HG02885 (cell line): ENCODE measurements at regions not wholly inside any gene's neighbourhood (a gene's known extent, or its start where the extent isn't known, plus 50 kb on each side); places are given as distances from the start of the nearest gene placed in this dataset.

Experiments used
- ATAC-seq: cut with Tn5 transposase; IDR thresholded peaks from one replicate; pipeline ENCODE4 v1.9.1; 2021; ENCODE audit warnings: mild to moderate bottlenecking; ENCODE audit not compliant: unreplicated experiment, poor library complexity

DNA sequence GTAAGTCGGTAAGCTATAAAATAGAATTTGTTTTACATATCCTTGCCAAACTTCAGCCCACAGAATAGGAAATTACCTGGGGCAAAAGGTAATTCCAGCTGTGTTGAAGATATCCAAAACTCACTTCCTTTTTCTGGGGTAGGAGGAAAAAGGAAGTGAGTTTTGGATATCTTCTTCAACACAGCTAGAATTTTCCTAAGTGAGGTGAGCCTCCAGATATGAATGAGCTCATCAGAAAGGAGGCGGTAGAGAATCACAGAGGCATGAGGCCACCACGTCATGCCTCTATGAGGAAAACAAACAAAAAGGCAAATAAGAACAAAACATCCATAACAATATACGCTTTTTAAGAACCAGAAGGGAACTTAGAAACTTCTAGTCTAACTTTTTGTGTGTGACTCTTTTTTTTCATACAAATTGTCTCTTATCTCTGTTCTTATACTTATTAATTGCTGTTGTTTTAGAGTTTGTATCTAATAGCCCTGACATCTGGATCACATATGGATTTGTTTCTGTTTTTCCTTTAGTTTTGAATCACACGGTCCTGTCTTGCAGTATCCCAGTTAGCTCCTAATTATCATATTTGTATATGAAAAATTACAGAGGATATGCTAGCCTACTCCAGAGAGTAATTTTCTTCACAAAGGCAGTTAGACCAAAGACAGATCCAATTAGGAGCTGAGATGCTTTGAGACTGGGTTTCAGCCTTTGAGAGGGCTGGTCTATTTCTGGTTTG is 104.5 kb downstream of the RBM43 start:
- ATAC-seq = no peak

DNA sequence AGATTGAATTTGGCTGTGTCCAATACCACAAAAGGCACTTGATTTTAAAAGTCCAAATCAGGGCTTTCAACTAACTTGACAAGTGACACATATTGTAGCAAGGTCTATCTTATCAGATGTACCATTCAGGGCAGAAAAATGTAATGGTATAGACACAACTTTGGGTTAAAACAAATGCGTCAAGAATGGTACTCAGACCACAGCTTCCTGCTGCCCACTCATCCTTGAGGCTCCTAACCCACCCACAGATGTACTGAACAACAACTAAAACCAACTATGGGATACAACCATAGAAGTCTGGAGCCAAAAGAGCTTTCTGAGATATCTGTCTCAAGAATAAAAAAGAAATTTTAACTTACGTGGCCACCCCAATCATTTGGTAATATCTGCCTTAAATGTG is 105.2 kb downstream of the RBM43 start:
- no peak for ATAC-seq

DNA sequence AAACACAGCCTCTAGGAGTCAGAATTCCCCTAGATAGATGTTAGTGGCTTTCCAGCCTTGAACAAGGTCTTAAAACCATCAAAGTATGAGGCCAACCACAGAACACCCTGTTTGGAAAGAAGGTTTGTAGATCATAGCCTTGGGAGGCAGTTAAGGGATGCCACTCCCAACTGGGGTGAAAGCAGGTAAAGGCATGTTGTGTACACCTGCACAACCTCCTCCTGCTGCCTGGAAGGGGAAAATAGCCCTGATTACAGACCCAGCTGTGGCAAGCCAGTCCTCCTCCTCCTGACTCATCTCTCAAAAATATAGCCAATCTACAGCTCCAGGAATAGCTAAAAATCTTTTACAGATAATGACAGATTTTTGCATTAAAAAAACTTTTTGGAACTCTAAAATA is 108.1 kb downstream of the RBM43 start:
- no peak for ATAC-seq

DNA sequence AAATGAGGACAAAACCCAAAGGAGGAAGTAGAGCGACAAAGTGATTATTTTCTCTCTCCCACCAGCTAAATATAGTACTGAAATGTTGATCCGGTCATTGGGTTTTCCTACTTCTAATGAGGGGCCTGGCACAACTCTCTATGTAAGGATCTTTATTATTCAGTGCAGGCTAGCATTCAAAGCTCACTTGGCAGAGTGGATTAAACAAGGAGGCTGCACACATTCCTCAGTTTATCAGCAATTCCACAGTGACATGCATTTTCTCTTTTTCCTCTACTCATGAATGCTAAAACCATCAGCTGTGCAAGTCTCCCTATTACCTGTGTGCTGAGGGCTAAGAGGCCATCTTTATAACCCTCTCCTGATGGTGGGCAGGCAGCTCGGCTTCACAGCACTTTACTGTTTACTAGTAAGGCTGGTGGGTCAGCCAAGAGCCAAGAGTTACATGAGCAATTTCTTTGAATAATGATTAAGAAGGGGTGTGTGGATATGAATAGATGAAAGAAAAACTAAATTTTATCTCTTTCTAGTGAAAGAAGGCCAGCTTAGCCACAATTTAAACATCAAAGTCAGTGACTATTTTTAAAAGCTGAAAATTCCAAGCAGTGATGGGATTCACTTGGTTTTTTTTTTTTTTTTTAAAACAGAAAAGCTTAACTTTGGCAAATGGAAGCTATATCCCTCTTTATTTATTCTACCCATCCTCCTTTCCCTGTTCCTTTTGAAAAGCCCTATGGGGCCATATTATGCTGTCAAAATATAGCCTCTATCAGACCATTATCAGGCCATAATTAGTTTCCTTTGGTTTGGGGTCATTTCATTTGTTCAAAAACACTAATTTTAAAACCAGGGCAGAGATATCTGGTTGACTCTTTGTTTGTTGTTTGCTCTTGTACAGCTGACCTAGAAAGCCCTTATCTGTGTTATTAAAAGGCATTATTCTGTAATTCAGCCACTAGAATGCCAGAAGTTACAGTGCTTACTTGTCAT is 111.0 kb downstream of the RBM43 start:
- no peak for ATAC-seq

DNA sequence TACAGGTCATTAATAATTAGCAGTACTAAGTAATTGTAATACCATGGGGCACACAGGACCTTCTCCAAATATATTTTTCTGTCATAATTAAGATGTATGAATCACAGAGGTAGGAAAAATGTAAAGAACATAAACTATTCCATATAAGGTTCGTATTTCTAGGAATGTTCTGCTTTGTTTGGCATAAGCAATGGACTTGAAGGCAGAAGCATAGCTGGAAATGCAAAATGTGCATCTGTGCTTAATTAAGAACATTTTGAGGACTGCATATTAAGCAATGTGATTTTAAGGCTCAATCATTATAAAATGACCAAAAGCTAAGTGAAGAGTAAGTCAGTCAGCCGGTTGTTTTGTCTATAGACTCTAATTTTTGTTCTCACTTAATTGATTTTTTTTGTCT is 123.2 kb downstream of the RBM43 start:
- ATAC-seq = no peak

DNA sequence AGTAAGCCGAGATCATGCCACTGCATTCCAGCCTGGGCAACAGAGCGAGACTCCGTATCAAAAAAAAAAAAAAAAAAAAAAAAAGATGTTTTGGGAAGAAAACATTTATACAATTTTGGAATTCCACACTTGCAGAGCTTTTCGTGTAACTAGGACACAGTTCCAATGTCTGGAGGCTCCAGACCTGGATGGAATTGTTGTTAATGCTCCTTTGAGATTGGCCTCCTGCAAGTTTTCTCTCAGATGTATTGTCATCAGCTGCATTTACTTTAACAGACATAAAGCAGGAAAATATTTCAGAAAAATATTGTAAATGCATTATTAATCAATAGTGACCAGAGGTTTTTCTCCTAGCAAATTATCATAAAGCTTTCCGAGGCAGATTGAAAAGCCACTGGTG is 124.1 kb downstream of the RBM43 start:
- ATAC-seq = no peak

DNA sequence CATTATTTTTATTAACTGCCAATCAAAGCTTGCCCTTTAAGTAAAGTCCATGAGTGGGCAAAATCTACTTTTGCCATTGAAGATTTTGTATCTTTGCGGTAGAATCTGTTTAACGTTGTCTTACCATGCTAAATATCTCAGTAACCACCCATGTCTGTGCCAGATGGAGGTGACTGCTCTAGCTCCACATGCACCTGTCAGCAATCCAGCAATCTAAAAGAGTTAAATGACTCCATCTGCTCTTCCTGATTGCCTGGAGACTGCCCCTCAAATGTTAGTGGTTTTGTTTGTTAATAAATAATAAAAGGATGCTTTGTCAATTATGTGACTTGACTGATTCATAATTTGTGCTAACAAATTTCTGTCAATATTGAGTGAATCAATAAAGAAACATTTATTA is 141.7 kb downstream of the RBM43 start:
- ATAC-seq = no peak

DNA sequence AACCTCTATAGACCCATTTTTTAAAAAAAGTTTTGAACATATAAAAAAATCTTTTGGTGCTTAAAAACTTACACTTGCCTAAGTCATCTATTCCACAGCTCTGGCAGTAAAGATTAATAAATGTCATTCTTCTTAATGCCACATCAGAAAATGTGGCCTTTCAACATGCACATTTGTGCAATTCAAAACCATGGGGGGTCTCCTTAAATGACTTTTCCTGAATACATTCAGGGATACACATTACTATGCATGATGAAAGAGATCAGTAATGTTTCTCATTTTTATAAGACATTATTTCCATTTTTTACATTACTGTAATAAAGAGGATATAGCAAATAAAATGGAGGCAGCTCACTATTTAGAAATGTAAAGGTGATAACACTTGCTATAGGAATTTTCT is 142.3 kb downstream of the RBM43 start:
- ATAC-seq = no peak

DNA sequence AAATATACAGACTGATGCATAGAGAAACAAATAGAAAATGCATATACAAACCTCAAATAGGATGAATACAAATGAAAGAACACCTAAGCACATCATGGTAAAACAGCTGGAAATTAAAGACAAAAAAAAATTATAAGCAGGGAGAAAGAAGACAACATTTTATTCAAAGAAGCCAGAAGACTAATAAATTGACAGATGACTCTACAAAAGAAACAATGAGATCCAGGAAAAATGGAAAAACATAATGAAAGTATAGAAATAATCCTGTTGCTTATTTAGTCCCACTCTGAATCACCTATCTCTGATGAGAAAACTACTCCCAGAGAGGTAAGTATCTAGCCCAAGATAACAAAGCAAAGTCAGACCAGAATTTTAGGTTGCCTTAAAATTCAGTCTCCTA is 143.4 kb downstream of the RBM43 start:
- ATAC-seq = no peak

DNA sequence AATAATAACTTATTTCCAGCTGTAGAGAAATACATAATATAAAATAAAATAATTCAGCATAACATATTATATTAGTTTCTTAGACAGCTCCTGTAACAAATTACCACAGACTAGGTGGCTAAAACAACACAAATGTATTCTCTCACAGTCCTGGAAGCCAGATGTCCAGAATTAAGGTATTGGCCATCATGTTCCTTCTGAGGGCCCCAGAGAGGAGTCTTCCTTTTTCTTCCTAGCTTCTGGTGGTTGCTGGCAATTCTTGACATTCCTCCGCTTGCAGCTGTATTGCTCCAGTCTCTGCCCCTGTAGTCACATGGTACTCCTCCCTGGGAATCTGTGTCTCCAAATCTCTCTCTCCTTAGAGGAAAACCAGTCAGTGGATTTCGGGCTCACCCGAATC is 146.8 kb downstream of the RBM43 start:
- ATAC-seq = no peak

DNA sequence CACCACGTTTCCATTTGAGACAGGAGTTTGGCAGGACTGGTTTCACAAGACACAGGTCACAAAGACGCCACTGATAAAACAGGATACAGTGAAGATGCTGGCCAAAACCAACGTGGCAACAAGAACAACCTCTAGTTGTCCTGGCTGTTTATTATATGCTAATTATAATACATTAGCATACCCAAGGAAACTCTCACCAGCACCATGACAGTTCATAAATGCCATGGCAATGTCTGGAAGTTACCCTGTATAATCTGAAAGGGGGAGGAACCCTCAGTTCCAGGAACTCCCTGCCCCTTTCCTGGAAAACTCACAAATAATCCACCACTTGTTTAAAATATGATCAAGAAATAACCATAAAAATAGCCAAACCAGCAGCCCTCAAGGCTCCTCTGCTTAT is 148.3 kb downstream of the RBM43 start:
- no peak for ATAC-seq

DNA sequence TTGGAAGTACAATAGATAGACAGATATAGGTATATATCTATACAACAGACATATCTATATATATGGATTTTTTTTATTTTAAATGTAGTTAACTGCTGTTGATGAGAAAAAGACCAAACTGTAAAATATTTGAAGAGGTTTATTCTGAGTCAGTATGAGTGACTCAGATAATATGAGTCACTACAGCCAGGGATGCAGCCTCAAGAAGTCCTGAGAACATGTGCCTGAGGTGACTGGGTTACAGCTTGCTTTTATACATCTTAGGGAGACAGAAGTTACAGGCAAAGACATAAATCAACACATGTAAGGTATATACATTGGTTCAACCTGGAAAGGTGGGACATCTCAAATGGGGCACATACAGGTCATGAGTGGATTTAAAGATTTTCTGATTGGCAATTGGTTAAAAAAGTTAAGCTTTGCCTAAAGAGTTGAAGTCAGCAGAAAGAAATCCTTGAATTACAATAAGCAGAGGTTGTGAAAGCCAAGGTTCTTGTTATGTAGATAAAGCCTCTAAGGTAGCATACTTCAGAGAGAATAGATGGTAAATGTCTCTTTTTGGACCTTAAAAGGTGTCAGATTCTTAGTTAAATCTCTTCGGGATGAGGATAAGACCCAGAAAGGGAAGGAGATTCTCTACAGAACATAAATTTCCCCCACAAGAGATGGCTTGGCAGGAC is 149.9 kb downstream of the RBM43 start:
- ATAC-seq = no peak

DNA sequence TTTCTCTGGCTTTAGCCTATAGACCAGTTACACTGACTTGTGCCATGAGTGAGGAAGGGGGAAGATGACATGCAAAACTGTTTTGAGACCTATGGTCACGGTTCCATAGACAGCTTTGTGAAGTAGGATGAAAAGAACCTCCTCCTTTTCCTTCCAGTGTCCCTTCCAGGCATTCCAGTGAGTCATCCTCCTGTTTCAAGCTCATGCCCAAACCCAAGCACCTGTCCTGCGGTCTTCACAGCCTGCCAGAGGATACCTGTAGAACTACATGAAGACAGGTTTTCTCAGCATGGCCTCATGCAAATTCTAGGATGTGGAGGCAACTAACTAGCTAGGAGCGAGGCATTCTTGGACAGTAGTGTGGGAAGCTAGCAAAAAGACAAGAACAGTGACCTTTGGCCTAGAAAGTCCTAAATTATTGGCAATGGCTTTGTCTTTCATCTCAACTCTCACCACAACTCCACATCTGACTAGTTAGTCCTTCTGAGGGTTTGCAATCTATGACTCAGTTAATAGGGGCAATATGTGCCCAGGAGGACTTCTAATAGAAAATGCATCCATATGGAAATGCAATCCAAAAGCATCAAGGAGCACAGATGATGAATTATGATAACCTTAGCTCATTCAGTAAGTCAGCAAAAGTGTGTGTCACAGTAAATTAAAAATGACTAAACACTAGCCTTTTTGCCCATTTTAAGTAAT is 154.7 kb downstream of the RBM43 start:
- ATAC-seq = no peak

DNA sequence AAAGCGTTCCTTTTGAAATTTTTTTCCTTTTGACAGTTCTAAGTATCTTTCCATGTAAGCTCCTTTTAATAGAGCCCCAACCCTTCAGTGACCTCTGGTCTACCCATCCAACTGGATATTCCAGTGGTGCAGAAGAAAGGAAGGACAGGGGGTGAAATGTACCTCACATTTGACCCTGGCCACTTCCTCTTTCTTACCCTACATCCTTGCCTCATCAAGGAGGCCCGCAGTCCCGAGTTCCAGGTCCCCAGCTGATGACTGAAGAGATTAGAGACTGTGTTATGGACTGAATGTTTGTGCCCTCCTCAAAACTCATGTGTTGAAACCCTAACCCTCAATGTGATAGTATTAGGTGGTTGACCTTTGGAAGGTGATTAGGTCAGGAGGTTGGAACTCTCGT is 158.1 kb downstream of the RBM43 start:
- ATAC-seq = no peak

DNA sequence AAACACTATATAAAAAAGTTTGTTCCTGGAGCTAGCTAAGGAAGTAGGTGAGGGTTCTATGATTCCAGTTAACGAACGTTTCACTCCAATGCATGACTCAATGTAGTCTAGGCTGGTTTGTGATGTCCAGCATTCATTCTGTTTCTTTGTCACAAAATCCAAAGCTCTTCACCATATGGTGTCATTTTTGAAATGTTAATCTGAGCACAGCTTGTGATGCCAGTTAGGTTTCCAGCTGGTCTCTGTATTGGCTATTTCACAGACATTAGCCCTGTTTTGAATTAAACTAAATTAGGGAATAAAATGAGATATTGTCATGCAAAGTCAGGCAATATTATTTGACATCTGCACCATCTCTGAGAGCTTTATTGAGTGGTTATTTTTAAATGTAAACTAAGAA is 159.4 kb downstream of the RBM43 start:
- ATAC-seq = no peak

DNA sequence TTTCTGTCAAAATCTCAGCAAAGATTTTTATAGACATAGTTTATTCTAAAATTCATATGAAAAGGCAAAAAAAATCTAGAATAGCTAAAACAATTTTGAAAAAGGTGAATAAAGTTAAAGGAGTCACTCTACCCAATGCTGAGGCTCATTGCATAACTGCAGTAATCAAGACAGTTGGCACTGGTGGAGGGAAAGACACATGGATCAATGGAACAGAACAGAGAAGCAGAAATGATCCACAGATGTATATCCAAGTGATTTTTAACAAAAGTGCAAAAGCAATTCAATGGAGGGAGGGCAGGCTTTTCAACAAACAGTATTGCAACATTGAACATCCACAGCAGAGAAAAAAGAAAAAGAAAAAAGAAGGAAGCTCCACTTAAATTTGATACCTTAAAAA is 162.8 kb downstream of the RBM43 start:
- ATAC-seq = no peak

DNA sequence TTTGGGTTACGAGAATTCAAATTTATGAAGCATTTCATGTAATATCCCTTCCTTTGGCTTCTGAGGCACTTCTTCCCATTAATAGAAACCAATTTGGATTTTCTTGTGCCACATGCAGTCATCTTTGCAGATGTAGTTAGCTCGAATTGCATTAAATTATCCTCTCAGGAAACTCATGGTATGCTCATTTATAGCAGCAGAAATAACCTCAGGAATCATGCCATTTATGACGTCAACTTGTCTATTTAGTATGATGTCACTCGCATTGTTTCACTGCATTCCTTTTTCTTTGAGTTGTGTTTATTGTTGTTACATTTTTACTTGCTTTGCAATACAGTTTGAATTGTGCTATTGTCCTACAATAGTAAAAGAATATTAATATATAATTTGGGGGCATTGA is 163.8 kb downstream of the RBM43 start:
- no peak for ATAC-seq

DNA sequence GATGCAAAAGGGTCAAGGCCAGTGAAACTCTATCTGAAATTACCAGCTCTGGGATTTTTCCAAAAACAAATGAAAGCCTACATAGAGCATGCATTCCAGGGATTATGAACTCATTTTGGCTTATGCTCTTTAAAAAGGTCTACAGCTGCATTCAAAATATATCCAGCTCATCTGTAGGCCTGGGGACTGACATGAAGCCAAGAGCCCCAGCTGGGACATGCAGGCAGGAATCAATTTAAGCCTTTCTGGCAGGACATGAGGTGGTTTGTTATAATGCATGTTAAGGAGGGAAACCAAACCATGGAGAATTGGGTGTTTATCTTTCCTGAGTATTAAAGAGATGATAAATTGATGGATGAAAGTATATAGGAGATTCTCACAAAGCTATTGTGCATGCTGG is 164.5 kb downstream of the RBM43 start:
- no peak for ATAC-seq

DNA sequence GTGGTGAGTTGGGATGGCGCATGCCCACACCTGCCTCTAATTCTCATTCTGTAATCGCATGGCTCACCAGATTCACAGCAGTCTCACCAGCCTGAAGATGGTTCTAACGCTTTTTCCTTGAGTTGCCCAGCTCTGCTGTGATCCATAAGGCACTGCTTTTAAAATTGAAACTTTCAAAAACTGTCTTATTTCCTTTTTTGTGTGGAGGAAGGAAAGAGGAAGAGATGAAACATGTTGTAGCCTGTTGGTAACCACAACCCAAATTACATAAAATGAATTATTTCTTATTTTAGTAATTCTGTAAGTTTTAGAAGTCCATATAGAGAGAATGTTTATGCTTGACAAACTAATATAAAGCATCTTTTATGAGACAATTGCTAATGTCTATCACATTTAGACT is 165.4 kb downstream of the RBM43 start:
- no peak for ATAC-seq

DNA sequence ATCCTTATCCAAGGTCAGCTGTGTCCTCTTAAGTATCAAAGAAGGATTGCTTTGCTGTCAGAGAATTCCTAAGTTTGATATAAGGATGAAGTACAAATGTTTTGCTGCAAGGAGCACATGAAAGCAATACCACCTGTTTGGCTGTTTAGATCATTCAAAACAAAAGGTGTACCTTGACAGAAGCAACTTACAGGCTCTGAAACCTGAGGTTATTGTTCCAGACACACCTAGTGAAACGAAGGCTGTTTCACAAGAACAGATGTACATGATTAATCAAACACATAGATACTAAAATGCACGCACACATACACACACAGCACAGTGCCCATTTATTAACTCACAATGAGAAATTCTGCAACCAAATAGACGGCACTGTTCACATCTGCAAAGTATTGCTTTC is 166.2 kb downstream of the RBM43 start:
- ATAC-seq = no peak

DNA sequence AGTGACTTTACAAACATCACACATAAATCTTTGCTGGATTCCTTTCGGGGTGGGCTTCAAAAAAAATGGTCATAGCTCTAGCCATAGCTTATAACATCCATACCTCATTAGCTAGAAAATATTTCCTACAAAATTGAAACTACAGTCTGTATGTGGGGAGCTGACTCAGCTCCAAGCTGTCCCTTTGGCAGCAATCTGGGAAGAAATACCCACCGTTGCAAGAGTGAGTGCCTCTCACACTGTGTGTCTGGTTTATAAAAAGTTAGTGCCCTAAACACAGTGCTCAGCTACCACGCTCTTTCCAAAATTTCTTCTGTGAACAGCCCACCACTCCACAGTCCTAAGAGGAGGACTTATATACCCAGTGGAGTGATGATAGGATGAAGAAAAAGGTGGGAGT is 170.1 kb downstream of the RBM43 start:
- ATAC-seq = no peak
